ENCODE measurements at regions not wholly inside any gene's neighbourhood (a gene's known extent, or its start where the extent isn't known, plus 50 kb on each side); places are given as distances from the start of the nearest gene placed in this dataset.

DNA sequence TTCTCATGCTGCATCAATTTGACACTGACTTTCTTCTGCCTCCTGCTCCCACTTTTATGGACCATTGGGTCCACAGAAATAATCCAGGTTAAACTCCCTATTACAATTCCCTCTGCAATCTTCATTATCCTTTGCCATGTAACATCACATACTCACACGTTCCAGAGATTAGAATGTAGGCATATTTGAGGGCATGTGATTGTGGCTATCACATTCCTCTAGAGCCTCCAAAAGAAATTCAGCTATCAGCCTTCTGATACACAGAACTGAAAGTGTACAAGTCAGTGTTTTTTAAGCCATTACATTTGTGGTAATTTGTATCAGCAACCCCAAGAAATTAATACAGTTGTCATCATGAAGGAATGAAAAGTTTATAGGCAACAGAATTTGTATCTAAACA, 892.4 kb downstream of the RPS29 start:
- TF ChIP-seq, protein P1, sequence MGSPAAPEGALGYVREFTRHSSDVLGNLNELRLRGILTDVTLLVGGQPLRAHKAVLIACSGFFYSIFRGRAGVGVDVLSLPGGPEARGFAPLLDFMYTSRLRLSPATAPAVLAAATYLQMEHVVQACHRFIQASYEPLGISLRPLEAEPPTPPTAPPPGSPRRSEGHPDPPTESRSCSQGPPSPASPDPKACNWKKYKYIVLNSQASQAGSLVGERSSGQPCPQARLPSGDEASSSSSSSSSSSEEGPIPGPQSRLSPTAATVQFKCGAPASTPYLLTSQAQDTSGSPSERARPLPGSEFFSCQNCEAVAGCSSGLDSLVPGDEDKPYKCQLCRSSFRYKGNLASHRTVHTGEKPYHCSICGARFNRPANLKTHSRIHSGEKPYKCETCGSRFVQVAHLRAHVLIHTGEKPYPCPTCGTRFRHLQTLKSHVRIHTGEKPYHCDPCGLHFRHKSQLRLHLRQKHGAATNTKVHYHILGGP (tag by site-specific recombination; IDR thresholded peaks at IDR 0.05): no peak
- TF ChIP-seq ZNF777 (tag by site-specific recombination; IDR thresholded peaks at IDR 0.05; ENCODE audit: borderline replicate concordance) (no peak), ZNF211 (tag by site-specific recombination; IDR thresholded peaks at IDR 0.05; ENCODE audit: low read depth) (no peak), ZNF654 (tag by site-specific recombination; IDR thresholded peaks at IDR 0.05; ENCODE audit: low read depth) (no peak), ZNF623 (tag by site-specific recombination; IDR thresholded peaks at IDR 0.05) (no peak), CTCF (tag by site-specific recombination; IDR thresholded peaks at IDR 0.05) (no peak), ZNF121 (tag by site-specific recombination; IDR thresholded peaks at IDR 0.05) (no peak), YY1 (tag by site-specific recombination; IDR thresholded peaks at IDR 0.05) (no peak), HOXD13 (CRISPR knock-in tag; IDR thresholded peaks at IDR 0.05; ENCODE audit: borderline replicate concordance) (no peak), ZNF2 (tag by site-specific recombination; IDR thresholded peaks at IDR 0.05) (no peak)
